Ishikawa (cell line): ENCODE measurements at regions not wholly inside any gene's neighbourhood (a gene's known extent, or its start where the extent isn't known, plus 50 kb on each side); places are given as distances from the start of the nearest gene placed in this dataset.

Source experiments
- CEBPB ChIP-seq: IDR thresholded peaks from 2 replicates; pipeline ENCODE4 v1.6.1; 2012
- CREB1 ChIP-seq: IDR thresholded peaks from 2 replicates; pipeline ENCODE4 v1.6.1; 2012; ENCODE audit warnings: low read depth
- EGR1 ChIP-seq: IDR thresholded peaks from 2 replicates; pipeline ENCODE4 v1.6.1; 2012
- EP300 ChIP-seq: IDR thresholded peaks from 2 replicates; pipeline ENCODE4 v1.6.1; 2012; ENCODE audit warnings: borderline replicate concordance
- FOXM1 ChIP-seq: IDR thresholded peaks from 2 replicates; pipeline ENCODE4 v1.6.1; 2012; ENCODE audit warnings: low read depth, borderline replicate concordance
- MAX ChIP-seq: IDR thresholded peaks from 2 replicates; pipeline ENCODE4 v1.6.1; 2012
- NFIC ChIP-seq: IDR thresholded peaks from 2 replicates; pipeline ENCODE4 v1.6.1; 2012
- RAD21 ChIP-seq: IDR thresholded peaks from 2 replicates; pipeline ENCODE4 v1.6.1; 2012; ENCODE audit warnings: low read depth
- REST ChIP-seq: IDR thresholded peaks from 2 replicates; pipeline ENCODE4 v1.6.1; 2012; ENCODE audit warnings: low read depth, mild to moderate bottlenecking
- TAF1 ChIP-seq: IDR thresholded peaks from 2 replicates; pipeline ENCODE4 v1.6.1; 2012; ENCODE audit warnings: low read depth, mild to moderate bottlenecking
- TCF12 ChIP-seq: IDR thresholded peaks from 2 replicates; pipeline ENCODE4 v1.6.1; 2012; ENCODE audit warnings: low read depth
- TEAD4 ChIP-seq: IDR thresholded peaks from 2 replicates; pipeline ENCODE4 v1.6.1; 2012
- USF1 ChIP-seq: IDR thresholded peaks from 2 replicates; pipeline ENCODE4 v1.6.1; 2012
- YY1 ChIP-seq: IDR thresholded peaks from 2 replicates; pipeline ENCODE4 v1.6.1; 2012; ENCODE audit warnings: low read depth
- ZBTB7A ChIP-seq: IDR thresholded peaks from 2 replicates; pipeline ENCODE4 v1.6.1; 2012; ENCODE audit warnings: low read depth

- TF ChIP-seq ZBTB7A (no peak), TAF1 (no peak), RAD21 (no peak), TCF12 (no peak), TEAD4 (no peak)
Observed at GRCh38 chr5:67294266-67294938, 97.8 kb upstream of the CD180 start.

- TF ChIP-seq CREB1, result no peak
- TF ChIP-seq EGR1, result no peak
- TF ChIP-seq YY1, result no peak
- no peak for TF ChIP-seq REST
- TF ChIP-seq FOXM1, result no peak
- TF ChIP-seq USF1, result no peak
- no peak for TF ChIP-seq ZBTB7A
- TF ChIP-seq CEBPB, result no peak
- no peak for TF ChIP-seq MAX
- TF ChIP-seq EP300, result no peak
- no peak for TF ChIP-seq TCF12
- no peak for TF ChIP-seq RAD21
- no peak for TF ChIP-seq TAF1
Observed at GRCh38 chr5:67293226-67293625, 96.6 kb upstream of the CD180 start.

- TF ChIP-seq CEBPB (no peak), TCF12 (no peak), EP300 (no peak), TEAD4 (no peak), TAF1 (no peak), FOXM1 (no peak), CREB1 (no peak), USF1 (no peak), MAX (no peak), YY1 (no peak), RAD21 (no peak), REST (no peak), ZBTB7A (no peak), NFIC (no peak), EGR1 (no peak)
Observed at GRCh38 chr5:67292201-67292940, 95.8 kb upstream of the CD180 start.

GRCh38 chr5:67291671-67292070 lies 95.1 kb upstream of the CD180 start:
- TF ChIP-seq MAX, result no peak
- TF ChIP-seq TAF1, result no peak

- TF ChIP-seq CREB1, result no peak
- no peak for TF ChIP-seq USF1
- no peak for TF ChIP-seq NFIC
- no peak for TF ChIP-seq TAF1
- TF ChIP-seq CEBPB, result no peak
- no peak for TF ChIP-seq MAX
- no peak for TF ChIP-seq REST
- no peak for TF ChIP-seq YY1
- TF ChIP-seq EGR1, result no peak
- no peak for TF ChIP-seq EP300
- no peak for TF ChIP-seq ZBTB7A
- TF ChIP-seq RAD21, result no peak
- TF ChIP-seq TEAD4, result no peak
- TF ChIP-seq FOXM1, result no peak
- no peak for TF ChIP-seq TCF12
Observed at GRCh38 chr5:67291066-67291465, 94.5 kb upstream of the CD180 start.
